ENCODE measurements at regions not wholly inside any gene's neighbourhood (a gene's known extent, or its start where the extent isn't known, plus 50 kb on each side); places are given as distances from the start of the nearest gene placed in this dataset.

- no peak overlapping the region for H3K27ac Mint-ChIP-seq
- no peak overlapping the region for H3K4me3 ChIP-seq (ENCODE audit: low read length in 2 of 2)
- CTCF ChIA-PET (ENCODE audit: partially characterized antibody) = interaction anchor here (0.8 to 2.9 kb wide), 19 partner anchors 9 to 275 kb away, joined by 3 to 31 read pairs (median 4); no protein-coding TSS in a partner anchor
- H3K27ac ChIP-seq (ENCODE audit: low read depth, low read length) = no peak overlapping the region
- H3K4me3 Mint-ChIP-seq = no peak overlapping the region
- peak; percentile 29 to 56 (median 36) for DNase-seq
- H3K27me3 ChIP-seq (ENCODE audit: insufficient read depth, low read length) = no peaks in the 10 kb centered on the region
- no peaks in the 10 kb centered on the region for H3K36me3 Mint-ChIP-seq
- no peaks in the 10 kb centered on the region for H3K9me3 ChIP-seq (ENCODE audit: control insufficient read depth in 1 of 2, low read length in 2 of 2)
- no peaks in the 10 kb centered on the region for H3K4me1 ChIP-seq (ENCODE audit: insufficient read depth, low read length)
- no peaks in the 10 kb centered on the region for H3K9me3 Mint-ChIP-seq
- H3K4me1 Mint-ChIP-seq = no peaks in the 10 kb centered on the region
- POLR2A ChIA-PET (ENCODE audit: partially characterized antibody) = no interaction called here
- intact Hi-C loops (cut with micrococcal nuclease) = no loop called here
- peaks cover 2 to 3% of the 10 kb centered on the region in 2 donors for H3K27me3 Mint-ChIP-seq
- no peaks in the 10 kb centered on the region for H3K36me3 ChIP-seq (ENCODE audit: insufficient read depth, low read length)
Observed at GRCh38 chr17:51461578-51462004, 201.2 kb downstream of the UTP18 start.

GRCh38 chr17:51463353-51463752, 203.0 kb downstream of the UTP18 start:
- Mint-ChIP-seq H3K9me3 (no peaks in the 10 kb centered on the region), H3K36me3 (no peaks in the 10 kb centered on the region), H3K4me3 (no peak overlapping the region), H3K4me1 (no peaks in the 10 kb centered on the region), H3K27me3 (peaks cover under 1 to 2% of the 10 kb centered on the region in 2 donors), H3K27ac (peak overlapping the region in 1 of 7 donors; percentile 25)
- Histone ChIP-seq H3K27ac (ENCODE audit: low read depth, low read length) (no peak overlapping the region), H3K27me3 (ENCODE audit: insufficient read depth, low read length) (no peaks in the 10 kb centered on the region), H3K9me3 (ENCODE audit: control insufficient read depth in 1 of 2, low read length in 2 of 2) (no peaks in the 10 kb centered on the region), H3K4me1 (ENCODE audit: insufficient read depth, low read length) (no peaks in the 10 kb centered on the region), H3K4me3 (ENCODE audit: low read length in 2 of 2) (no peak overlapping the region), H3K36me3 (ENCODE audit: insufficient read depth, low read length) (no peaks in the 10 kb centered on the region)
- POLR2A ChIA-PET (ENCODE audit: partially characterized antibody) = no interaction called here
- intact Hi-C loops (cut with micrococcal nuclease) = no loop called here
- no peak for DNase-seq
- CTCF ChIA-PET (ENCODE audit: partially characterized antibody) = interaction anchor here (0.8 to 2.9 kb wide), 5 partner anchors 17 to 166 kb away, joined by 3 to 12 read pairs (median 4); no protein-coding TSS in a partner anchor

- no peak overlapping the region for H3K4me3 Mint-ChIP-seq
- ChIA-PET CTCF (ENCODE audit: partially characterized antibody) (no interaction called here), POLR2A (ENCODE audit: partially characterized antibody) (no interaction called here)
- Histone ChIP-seq H3K27me3 (ENCODE audit: insufficient read depth, low read length) (no peaks in the 10 kb centered on the region), H3K4me3 (ENCODE audit: low read length in 2 of 2) (no peak overlapping the region), H3K36me3 (ENCODE audit: insufficient read depth, low read length) (no peaks in the 10 kb centered on the region), H3K4me1 (ENCODE audit: insufficient read depth, low read length) (no peaks in the 10 kb centered on the region), H3K9me3 (ENCODE audit: control insufficient read depth in 1 of 2, low read length in 2 of 2) (no peaks in the 10 kb centered on the region), H3K27ac (ENCODE audit: low read depth, low read length) (no peak overlapping the region)
- H3K9me3 Mint-ChIP-seq = no peaks in the 10 kb centered on the region
- no peak for DNase-seq
- intact Hi-C loops (cut with micrococcal nuclease) = no loop called here
- no peak overlapping the region for H3K27ac Mint-ChIP-seq
- H3K27me3 Mint-ChIP-seq = peaks cover 0 to 2% of the 10 kb centered on the region in 2 donors
- no peaks in the 10 kb centered on the region for H3K4me1 Mint-ChIP-seq
- H3K36me3 Mint-ChIP-seq = no peaks in the 10 kb centered on the region
Observed at GRCh38 chr17:51467336-51467735, 207.0 kb downstream of the UTP18 start.

- Mint-ChIP-seq H3K4me3 (no peak overlapping the region), H3K27me3 (peaks cover 5 to 10% of the 10 kb centered on the region in 2 donors), H3K27ac (peak overlapping the region in 1 of 7 donors; percentile 25), H3K4me1 (no peaks in the 10 kb centered on the region), H3K36me3 (no peaks in the 10 kb centered on the region), H3K9me3 (no peaks in the 10 kb centered on the region)
- no peak for DNase-seq
- no peaks in the 10 kb centered on the region for H3K27me3 ChIP-seq (ENCODE audit: insufficient read depth, low read length)
- no peaks in the 10 kb centered on the region for H3K4me1 ChIP-seq (ENCODE audit: insufficient read depth, low read length)
- H3K4me3 ChIP-seq (ENCODE audit: low read length in 2 of 2) = no peak overlapping the region
- intact Hi-C loops (cut with micrococcal nuclease) = no loop called here
- H3K27ac ChIP-seq (ENCODE audit: low read depth, low read length) = no peak overlapping the region
- ChIA-PET CTCF (ENCODE audit: partially characterized antibody) (interaction anchor here (4.3 kb wide), 1 partner anchor 11 kb away, joined by 31 read pairs; no protein-coding TSS in a partner anchor), POLR2A (ENCODE audit: partially characterized antibody) (no interaction called here)
- no peaks in the 10 kb centered on the region for H3K9me3 ChIP-seq (ENCODE audit: control insufficient read depth in 1 of 2, low read length in 2 of 2)
- H3K36me3 ChIP-seq (ENCODE audit: insufficient read depth, low read length) = no peaks in the 10 kb centered on the region
Observed at GRCh38 chr17:51472670-51473205, 212.4 kb downstream of the UTP18 start.

GRCh38 chr17:51474764-51475163, 214.4 kb downstream of the UTP18 start:
- ChIA-PET POLR2A (ENCODE audit: partially characterized antibody) (no interaction called here), CTCF (ENCODE audit: partially characterized antibody) (no interaction called here)
- H3K27me3 Mint-ChIP-seq = peaks cover 6 to 15% of the 10 kb centered on the region in 2 donors
- Histone ChIP-seq H3K4me1 (ENCODE audit: insufficient read depth, low read length) (no peaks in the 10 kb centered on the region), H3K4me3 (ENCODE audit: low read length in 2 of 2) (no peak overlapping the region), H3K27me3 (ENCODE audit: insufficient read depth, low read length) (no peaks in the 10 kb centered on the region), H3K9me3 (ENCODE audit: control insufficient read depth in 1 of 2, low read length in 2 of 2) (no peaks in the 10 kb centered on the region), H3K36me3 (ENCODE audit: insufficient read depth, low read length) (no peaks in the 10 kb centered on the region), H3K27ac (ENCODE audit: low read depth, low read length) (no peak overlapping the region)
- no peak overlapping the region for H3K4me3 Mint-ChIP-seq
- intact Hi-C loops (cut with micrococcal nuclease) = no loop called here
- H3K9me3 Mint-ChIP-seq = peaks cover 0 to 2% (median 0%) of the 10 kb centered on the region in 8 donors
- H3K36me3 Mint-ChIP-seq = no peaks in the 10 kb centered on the region
- DNase-seq = no peak
- H3K4me1 Mint-ChIP-seq = no peaks in the 10 kb centered on the region
- no peak overlapping the region for H3K27ac Mint-ChIP-seq

GRCh38 chr17:51475730-51476129, 215.4 kb downstream of the UTP18 start:
- DNase-seq = no peak
- Mint-ChIP-seq H3K4me3 (no peak overlapping the region), H3K36me3 (no peaks in the 10 kb centered on the region), H3K4me1 (no peaks in the 10 kb centered on the region), H3K27ac (no peak overlapping the region), H3K9me3 (peaks cover 0 to 7% (median 4%) of the 10 kb centered on the region in 8 donors), H3K27me3 (peaks cover 7 to 15% of the 10 kb centered on the region in 2 donors)
- Histone ChIP-seq H3K4me1 (ENCODE audit: insufficient read depth, low read length) (no peaks in the 10 kb centered on the region), H3K9me3 (ENCODE audit: control insufficient read depth in 1 of 2, low read length in 2 of 2) (no peaks in the 10 kb centered on the region), H3K36me3 (ENCODE audit: insufficient read depth, low read length) (no peaks in the 10 kb centered on the region), H3K27me3 (ENCODE audit: insufficient read depth, low read length) (no peaks in the 10 kb centered on the region), H3K27ac (ENCODE audit: low read depth, low read length) (no peak overlapping the region), H3K4me3 (ENCODE audit: low read length in 2 of 2) (no peak overlapping the region)
- CTCF ChIA-PET (ENCODE audit: partially characterized antibody) = no interaction called here
- POLR2A ChIA-PET (ENCODE audit: partially characterized antibody) = no interaction called here
- intact Hi-C loops (cut with micrococcal nuclease) = no loop called here

- Histone ChIP-seq H3K4me3 (ENCODE audit: low read length in 2 of 2) (no peak overlapping the region), H3K4me1 (ENCODE audit: insufficient read depth, low read length) (no peaks in the 10 kb centered on the region), H3K27ac (ENCODE audit: low read depth, low read length) (no peak overlapping the region), H3K27me3 (ENCODE audit: insufficient read depth, low read length) (no peaks in the 10 kb centered on the region), H3K9me3 (ENCODE audit: control insufficient read depth in 1 of 2, low read length in 2 of 2) (peaks cover 0 to 6% of the 10 kb centered on the region in 2 donors), H3K36me3 (ENCODE audit: insufficient read depth, low read length) (no peaks in the 10 kb centered on the region)
- no peaks in the 10 kb centered on the region for H3K4me1 Mint-ChIP-seq
- DNase-seq = no peak
- POLR2A ChIA-PET (ENCODE audit: partially characterized antibody) = no interaction called here
- intact Hi-C loops (cut with micrococcal nuclease) = no loop called here
- H3K4me3 Mint-ChIP-seq = no peak overlapping the region
- no peak overlapping the region for H3K27ac Mint-ChIP-seq
- H3K27me3 Mint-ChIP-seq = peaks cover 7 to 14% of the 10 kb centered on the region in 2 donors
- CTCF ChIA-PET (ENCODE audit: partially characterized antibody) = interaction anchor here (1.0 kb wide), 1 partner anchor 22 kb away, joined by 3 read pairs; no protein-coding TSS in a partner anchor
- peaks cover 0 to 6% of the 10 kb centered on the region in 2 donors for H3K36me3 Mint-ChIP-seq
- peaks cover 0 to 21% (median 16%) of the 10 kb centered on the region in 8 donors for H3K9me3 Mint-ChIP-seq
Observed at GRCh38 chr17:51479303-51479702, 219.0 kb downstream of the UTP18 start.

Data from CD4-positive, alpha-beta memory T cell (primary cell).